AG04449 (cell line): ENCODE measurements at regions not wholly inside any gene's neighbourhood (a gene's known extent, or its start where the extent isn't known, plus 50 kb on each side); places are given as distances from the start of the nearest gene placed in this dataset.
A peak's percentile ranks its signal among the peaks of the same experiment; 100 is the strongest.

Experiments used
- CTCF ChIA-PET: fragments of 350-600 bp; formaldehyde crosslinking; extraction: SDS; loops from one replicate; lab custom pipeline; 2021; ENCODE audit warnings: antibody characterized with exemption; lab: Yijun Ruan, JAX
- POLR2A ChIA-PET: fragments of 400-600, 350-600 bp; formaldehyde crosslinking; extraction: SDS; loops from one replicate; lab custom pipeline; 2020; ENCODE audit warnings: antibody characterized with exemption, inconsistent platforms; lab: Yijun Ruan, JAX
- DNase-seq: peaks from one replicate; pipeline ENCODE4 v3.0.0-alpha.2; 2010; ENCODE audit warnings: low read depth, low spot score
- H3K4me3 ChIP-seq: 2 replicates; pipeline ENCODE4 v1.5.1; 2011; ENCODE audit warnings: low read depth, mild to moderate bottlenecking, control low read depth, low read length
- CTCF ChIP-seq: IDR thresholded peaks from one replicate; pipeline ENCODE4 v1.5.1; 2011; ENCODE audit warnings: mild to moderate bottlenecking, moderate library complexity, low read length, control low read depth, inconsistent platforms; ENCODE audit not compliant: insufficient read depth; ENCODE audit errors: missing control alignments

GRCh38 chr6:105994118-105994590 is 92.0 kb upstream of the PRDM1 start:
- ChIA-PET POLR2A (interaction anchor here (0.6 to 1.0 kb wide), 3 partner anchors 9 to 260 kb away, joined by 3 to 5 read pairs (median 3); no protein-coding TSS in a partner anchor), CTCF (interaction anchor here (1.0 to 2.0 kb wide), 3 partner anchors 229 to 262 kb away, joined by 3 to 8 read pairs (median 4); no protein-coding TSS in a partner anchor)
- peak overlapping the region; percentile 77 for H3K4me3 ChIP-seq
- no peak for TF ChIP-seq CTCF
- no peak for DNase-seq

GRCh38 chr6:105993341-105994117 is 92.6 kb upstream of the PRDM1 start:
- peak overlapping the region; percentile 77 for H3K4me3 ChIP-seq
- POLR2A ChIA-PET: interaction anchor here (0.6 to 1.0 kb wide), 6 partner anchors 9 to 260 kb away, joined by 3 to 8 read pairs (median 4); no protein-coding TSS in a partner anchor
- DNase-seq: no peak
- no peak for TF ChIP-seq CTCF
- CTCF ChIA-PET: interaction anchor here (1.0 to 2.0 kb wide), 5 partner anchors 22 to 261 kb away, joined by 3 to 8 read pairs (median 4); no protein-coding TSS in a partner anchor

GRCh38 chr6:105992315-105992961 is 93.7 kb upstream of the PRDM1 start:
- TF ChIP-seq CTCF: no peak
- peak overlapping the region; percentile 77 for H3K4me3 ChIP-seq
- ChIA-PET CTCF (interaction anchor here (0.7 to 2.0 kb wide), 8 partner anchors 8 to 561 kb away, joined by 3 to 8 read pairs (median 4); no protein-coding TSS in a partner anchor), POLR2A (interaction anchor here (1.0 kb wide), 1 partner anchor 190 kb away, joined by 4 read pairs; no protein-coding TSS in a partner anchor)
- no peak for DNase-seq

GRCh38 chr6:105991561-105992314 is 94.4 kb upstream of the PRDM1 start:
- no peak for TF ChIP-seq CTCF
- no peak for DNase-seq
- CTCF ChIA-PET: interaction anchor here (0.7 to 1.7 kb wide), 7 partner anchors 8 to 560 kb away, joined by 3 to 6 read pairs (median 4); no protein-coding TSS in a partner anchor
- POLR2A ChIA-PET: no interaction called here
- H3K4me3 ChIP-seq: peak overlapping the region; percentile 77

- TF ChIP-seq CTCF: no peak
- ChIA-PET CTCF (interaction anchor here (1.2 to 1.4 kb wide), 2 partner anchors 233 to 389 kb away, joined by 3 to 4 read pairs; no protein-coding TSS in a partner anchor), POLR2A (no interaction called here)
- H3K4me3 ChIP-seq: no peak overlapping the region
- DNase-seq: no peak
Observed at GRCh38 chr6:105990151-105990550, 96.0 kb upstream of the PRDM1 start.
